ENCODE measurements at regions not wholly inside any gene's neighbourhood (a gene's known extent, or its start where the extent isn't known, plus 50 kb on each side); places are given as distances from the start of the nearest gene placed in this dataset.
A peak's percentile ranks its signal among the peaks of the same experiment; 100 is the strongest.

DNA sequence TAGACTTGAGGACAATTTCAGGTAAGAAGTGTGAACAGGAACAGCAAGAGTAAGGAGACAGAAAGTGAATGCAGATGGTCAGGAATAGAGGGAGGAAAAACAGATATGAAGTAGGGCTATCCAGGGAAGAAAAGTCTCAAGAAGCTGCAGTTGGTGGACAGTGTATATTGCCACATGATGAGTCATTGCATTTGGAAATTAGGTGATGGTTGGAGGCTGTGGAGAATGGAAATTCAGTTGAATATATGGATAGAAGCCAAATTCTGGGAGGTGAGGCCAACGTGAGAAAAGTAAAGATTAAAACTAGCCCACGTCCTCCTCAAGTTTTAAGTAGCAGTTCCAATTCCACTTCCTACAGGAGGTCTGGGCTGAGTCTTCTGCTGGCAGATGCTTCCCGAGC lies 158.4 kb downstream of the UBE2E3 start:
- FAIRE-seq (no peak), DNase-seq (ENCODE audit: insufficient read length, low spot score) (no peak)
- TF ChIP-seq, protein P1, sequence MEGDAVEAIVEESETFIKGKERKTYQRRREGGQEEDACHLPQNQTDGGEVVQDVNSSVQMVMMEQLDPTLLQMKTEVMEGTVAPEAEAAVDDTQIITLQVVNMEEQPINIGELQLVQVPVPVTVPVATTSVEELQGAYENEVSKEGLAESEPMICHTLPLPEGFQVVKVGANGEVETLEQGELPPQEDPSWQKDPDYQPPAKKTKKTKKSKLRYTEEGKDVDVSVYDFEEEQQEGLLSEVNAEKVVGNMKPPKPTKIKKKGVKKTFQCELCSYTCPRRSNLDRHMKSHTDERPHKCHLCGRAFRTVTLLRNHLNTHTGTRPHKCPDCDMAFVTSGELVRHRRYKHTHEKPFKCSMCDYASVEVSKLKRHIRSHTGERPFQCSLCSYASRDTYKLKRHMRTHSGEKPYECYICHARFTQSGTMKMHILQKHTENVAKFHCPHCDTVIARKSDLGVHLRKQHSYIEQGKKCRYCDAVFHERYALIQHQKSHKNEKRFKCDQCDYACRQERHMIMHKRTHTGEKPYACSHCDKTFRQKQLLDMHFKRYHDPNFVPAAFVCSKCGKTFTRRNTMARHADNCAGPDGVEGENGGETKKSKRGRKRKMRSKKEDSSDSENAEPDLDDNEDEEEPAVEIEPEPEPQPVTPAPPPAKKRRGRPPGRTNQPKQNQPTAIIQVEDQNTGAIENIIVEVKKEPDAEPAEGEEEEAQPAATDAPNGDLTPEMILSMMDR (IDR thresholded peaks at IDR 0.05; ENCODE audit: insufficient read depth, missing control alignments): no peak

DNA sequence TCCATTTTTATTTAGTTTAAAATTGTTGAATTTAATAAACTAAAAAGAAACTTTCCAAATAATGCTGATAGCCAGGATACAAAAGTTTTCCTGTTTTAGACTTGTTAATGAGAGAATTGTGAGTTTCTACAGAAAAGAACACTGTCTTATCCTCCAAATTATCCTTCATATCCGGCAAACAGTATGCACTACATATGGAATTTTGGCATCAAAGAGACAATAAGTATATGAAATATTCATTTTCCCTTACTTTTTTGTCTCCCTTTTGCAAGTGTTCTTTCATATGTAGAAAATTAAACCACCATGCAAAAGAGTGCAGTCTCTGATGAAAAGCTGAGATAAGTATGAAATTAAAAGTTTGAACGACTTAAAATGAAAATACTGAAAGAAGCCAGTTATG lies 159.4 kb downstream of the UBE2E3 start:
- no peak for DNase-seq (ENCODE audit: insufficient read length, low spot score)
- FAIRE-seq: no peak
- TF ChIP-seq, protein P1 (IDR thresholded peaks at IDR 0.05; ENCODE audit: insufficient read depth, missing control alignments): no peak

- TF ChIP-seq, protein P1 (IDR thresholded peaks at IDR 0.05; ENCODE audit: insufficient read depth, missing control alignments): no peak
- no peak for FAIRE-seq
- DNase-seq (ENCODE audit: insufficient read length, low spot score): no peak
These were observed 160.0 kb downstream of the UBE2E3 start for GRCh38 chr2:181140414-181140813.

GRCh38 chr2:181140928-181141327 lies 160.5 kb downstream of the UBE2E3 start:
- no peak for DNase-seq (ENCODE audit: insufficient read length, low spot score)
- TF ChIP-seq, protein P1 (IDR thresholded peaks at IDR 0.05; ENCODE audit: insufficient read depth, missing control alignments): no peak
- peak; percentile 55 for FAIRE-seq

GRCh38 chr2:181141676-181142075 lies 161.3 kb downstream of the UBE2E3 start:
- TF ChIP-seq, protein P1 (IDR thresholded peaks at IDR 0.05; ENCODE audit: insufficient read depth, missing control alignments): no peak
- DNase-seq (ENCODE audit: insufficient read length, low spot score) (no peak), FAIRE-seq (no peak)

- FAIRE-seq (no peak), DNase-seq (ENCODE audit: insufficient read length, low spot score) (no peak)
- TF ChIP-seq, protein P1 (IDR thresholded peaks at IDR 0.05; ENCODE audit: insufficient read depth, missing control alignments): no peak
These were observed 162.1 kb downstream of the UBE2E3 start for GRCh38 chr2:181142514-181142913.

- TF ChIP-seq, protein P1 (IDR thresholded peaks at IDR 0.05; ENCODE audit: insufficient read depth, missing control alignments): no peak
- DNase-seq (ENCODE audit: insufficient read length, low spot score) (no peak), FAIRE-seq (no peak)
These were observed 163.4 kb downstream of the UBE2E3 start for GRCh38 chr2:181143790-181144300.
